ENCODE measurements at regions not wholly inside any gene's neighbourhood (a gene's known extent, or its start where the extent isn't known, plus 50 kb on each side); places are given as distances from the start of the nearest gene placed in this dataset.

DNA sequence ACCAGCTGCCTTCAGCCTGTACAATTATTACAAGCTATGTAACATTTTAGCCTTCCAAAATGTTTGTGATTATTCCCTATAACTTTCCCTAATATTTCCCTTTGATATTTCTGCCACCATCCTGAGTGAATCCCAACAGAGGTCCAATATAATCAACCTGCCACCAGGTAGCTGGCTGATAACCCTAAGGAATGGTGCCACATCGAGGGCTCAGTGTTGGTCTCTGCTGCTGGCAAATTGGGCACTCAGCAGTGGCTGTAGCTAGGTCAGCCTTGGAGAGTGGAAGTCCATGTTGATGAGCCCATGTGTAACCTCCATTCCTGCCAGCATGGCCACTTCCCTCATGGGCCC is 121.2 kb downstream of the ZNF280B start:
- intact Hi-C loops (cut with DNase I), result no loop called here

DNA sequence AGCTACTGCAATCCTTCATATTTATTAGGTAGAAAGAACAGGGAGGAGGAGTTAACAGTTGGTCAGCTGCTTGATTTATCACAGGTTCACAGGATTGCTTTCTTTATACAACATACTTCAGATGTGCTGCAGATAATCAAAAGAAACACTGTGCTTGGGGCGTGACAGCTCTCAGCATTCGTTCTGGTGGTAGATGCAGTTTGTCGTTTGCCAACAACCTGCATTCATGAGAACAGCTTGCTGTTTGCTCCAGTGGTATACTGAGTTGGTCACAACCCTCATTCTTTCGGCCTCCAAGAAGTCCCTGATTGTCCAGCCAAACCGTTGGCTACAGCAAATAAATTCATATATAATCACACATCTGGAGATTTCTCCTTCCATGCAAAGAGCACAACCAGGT is 120.5 kb downstream of the ZNF280B start:
- intact Hi-C loops (cut with DNase I), result no loop called here
- DNase-seq (ENCODE audit: low spot score), result no peak

More for the DNA sequence above, 121.2 kb downstream of the ZNF280B start:
- DNase-seq (ENCODE audit: low spot score), result no peak

DNA sequence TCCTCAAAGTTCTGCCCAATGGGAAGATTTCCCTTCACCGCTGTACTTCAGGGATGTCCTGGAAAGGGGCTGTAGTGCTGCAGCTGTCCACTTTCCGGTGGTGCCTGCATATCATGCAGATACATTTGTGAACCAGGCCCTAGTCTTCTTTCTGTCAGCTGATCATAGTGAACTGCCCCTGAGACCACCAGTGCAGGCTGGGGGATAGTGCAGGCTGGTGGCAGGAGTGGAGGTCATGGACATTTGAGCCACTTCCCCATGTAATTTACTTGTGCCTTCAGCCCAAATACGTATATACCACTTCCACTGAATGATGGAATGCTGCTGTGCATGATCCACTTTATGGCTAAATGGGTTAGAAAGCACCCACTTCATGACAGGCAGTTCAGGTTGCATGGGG is 120.0 kb downstream of the ZNF280B start:
- no peak for DNase-seq (ENCODE audit: low spot score)
- intact Hi-C loops (cut with DNase I), result no loop called here

DNA sequence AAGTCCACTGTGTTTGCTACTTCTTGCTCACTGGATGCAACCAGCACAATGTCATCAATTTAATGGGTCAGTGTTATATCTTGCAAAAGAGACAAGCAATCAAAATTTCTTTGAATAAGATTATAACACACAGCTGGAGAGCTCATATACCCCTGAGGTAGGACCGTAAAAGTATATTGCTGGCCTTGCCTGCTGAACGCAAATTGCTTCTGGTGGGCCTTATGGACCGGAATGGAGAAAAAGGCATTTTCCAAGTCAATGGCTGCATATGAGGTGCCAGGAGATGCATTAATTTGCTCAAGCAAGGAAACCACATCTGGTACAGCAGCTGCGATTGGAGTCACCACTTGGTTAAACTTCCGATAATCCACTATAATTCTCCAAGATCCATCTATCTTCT is 119.1 kb downstream of the ZNF280B start:
- intact Hi-C loops (cut with DNase I), result no loop called here
- DNase-seq (ENCODE audit: low spot score), result no peak

DNA sequence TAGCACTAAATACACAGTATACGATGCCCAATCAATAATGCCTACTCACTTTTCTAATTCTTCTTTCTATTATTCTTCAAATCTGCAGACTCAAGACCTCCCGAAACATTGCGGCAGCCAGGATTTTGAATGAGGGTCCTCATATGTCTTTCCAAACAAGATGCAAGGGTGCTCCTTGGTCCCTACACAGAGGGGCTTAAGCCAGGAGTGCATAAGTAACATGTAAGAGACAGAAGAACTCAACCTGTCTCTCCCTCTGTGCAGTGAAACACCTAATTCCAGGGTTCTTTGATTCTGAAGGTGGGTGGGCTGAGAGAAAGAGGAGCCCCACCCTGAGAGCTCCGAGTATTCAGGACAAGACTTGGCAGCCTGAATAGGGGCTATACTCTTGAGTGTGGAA is 117.6 kb downstream of the ZNF280B start:
- intact Hi-C loops (cut with DNase I), result no loop called here
- DNase-seq (ENCODE audit: low spot score), result no peak

DNA sequence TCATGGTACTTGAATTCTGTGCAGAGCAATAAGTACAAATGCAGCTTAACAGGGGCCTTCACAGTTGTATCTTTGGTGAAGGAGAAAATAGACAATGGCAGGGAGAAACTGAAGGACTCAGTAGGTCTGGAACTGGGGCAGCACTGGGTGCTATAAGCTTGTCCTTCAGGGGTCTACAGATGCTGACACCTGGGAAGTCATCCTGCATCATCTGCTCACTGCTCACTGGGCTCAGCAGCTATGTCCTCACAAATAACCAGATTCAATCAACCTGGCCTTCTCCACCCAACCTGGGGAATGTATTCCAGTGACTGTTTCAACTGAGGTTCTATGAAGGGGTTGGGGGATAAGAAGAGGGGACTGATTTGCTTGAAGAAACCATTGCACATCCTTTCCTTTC is 117.0 kb downstream of the ZNF280B start:
- no peak for DNase-seq (ENCODE audit: low spot score)
- intact Hi-C loops (cut with DNase I), result no loop called here

DNA sequence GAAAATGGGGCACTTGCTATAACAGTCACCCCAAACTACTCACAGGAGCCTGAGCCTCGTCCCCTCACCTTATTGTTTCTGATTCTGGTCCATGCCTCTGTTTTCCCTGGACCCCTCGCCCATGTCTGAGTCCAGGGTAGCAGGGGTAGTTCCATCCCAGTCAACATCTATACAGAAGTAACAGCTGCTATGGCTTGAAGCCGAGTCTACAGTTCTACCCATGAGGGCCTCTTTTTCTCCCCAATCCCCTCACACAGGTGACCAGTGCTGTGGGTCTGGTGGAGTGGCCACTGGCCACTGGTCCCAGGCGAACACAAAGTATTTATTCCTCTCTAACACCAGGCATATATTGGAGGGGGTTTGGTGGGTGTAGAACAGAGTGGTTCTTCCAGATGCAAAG is 116.4 kb downstream of the ZNF280B start:
- intact Hi-C loops (cut with DNase I), result no loop called here
- DNase-seq (ENCODE audit: low spot score), result no peak

DNA sequence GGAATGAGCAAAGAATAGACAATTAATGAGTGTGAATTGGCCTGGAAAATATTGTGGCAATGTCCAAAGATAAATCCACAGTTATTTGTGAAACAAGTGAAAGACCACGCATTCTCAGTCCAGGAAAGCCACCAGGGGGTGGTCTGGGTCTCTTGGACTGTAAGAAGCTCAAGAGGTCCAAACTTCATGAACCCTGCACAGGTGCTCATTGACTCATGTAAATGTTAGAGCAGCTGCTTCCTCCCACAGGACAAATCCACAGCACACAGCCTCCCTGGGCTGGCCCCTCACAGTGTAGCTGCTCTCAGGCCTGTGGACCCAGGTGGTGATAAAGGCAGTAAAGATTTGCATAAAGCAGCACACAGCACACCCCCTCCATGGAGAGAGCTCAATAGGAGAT is 114.0 kb downstream of the ZNF280B start:
- intact Hi-C loops (cut with DNase I), result no loop called here
- DNase-seq (ENCODE audit: low spot score), result no peak

DNA sequence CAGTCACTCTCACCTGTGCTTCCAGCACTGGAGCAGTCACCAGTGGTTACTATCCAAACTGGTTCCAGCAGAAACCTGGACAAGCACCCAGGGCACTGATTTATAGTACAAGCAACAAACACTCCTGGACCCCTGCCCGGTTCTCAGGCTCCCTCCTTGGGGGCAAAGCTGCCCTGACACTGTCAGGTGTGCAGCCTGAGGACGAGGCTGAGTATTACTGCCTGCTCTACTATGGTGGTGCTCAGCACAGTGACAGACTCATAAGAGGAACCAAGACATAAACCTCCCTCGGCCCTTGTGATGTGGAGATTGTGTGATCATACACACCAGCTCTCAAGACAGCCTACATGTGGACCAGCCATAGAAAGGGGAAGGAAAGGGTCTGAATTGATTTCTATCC is 113.3 kb downstream of the ZNF280B start:
- no peak for DNase-seq (ENCODE audit: low spot score)

DNA sequence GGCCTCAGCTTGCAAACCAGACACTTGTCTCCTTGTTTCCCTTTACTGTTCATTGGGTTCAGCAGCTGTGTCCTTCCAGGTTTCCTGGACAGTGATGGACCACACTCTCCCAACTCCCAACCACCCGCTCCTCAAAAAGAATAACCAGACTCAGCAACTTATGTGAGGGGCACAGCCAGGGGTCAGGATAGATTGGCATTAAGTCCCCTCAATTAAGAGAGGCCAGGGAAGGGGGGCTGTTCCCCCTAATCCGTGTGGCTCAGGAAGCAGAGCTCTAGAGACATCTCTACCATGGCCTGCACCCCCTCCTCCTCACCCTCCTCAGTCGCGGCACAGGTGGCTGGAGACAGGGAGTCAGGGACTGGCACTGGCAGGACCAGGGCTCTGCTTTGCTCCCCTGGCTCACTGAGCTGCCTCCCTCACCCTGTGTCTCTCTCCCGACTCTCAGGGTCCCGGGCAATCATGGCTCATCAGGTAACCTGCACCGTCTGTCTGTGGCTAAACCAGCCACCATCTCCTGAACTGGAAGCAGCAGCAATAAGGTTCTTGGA is 111.7 kb downstream of the ZNF280B start:
- DNase-seq (ENCODE audit: low spot score), result no peak
- intact Hi-C loops (cut with DNase I), result no loop called here

More for the DNA sequence above, 113.3 kb downstream of the ZNF280B start:
- intact Hi-C loops (cut with DNase I), result no loop called here

DNA sequence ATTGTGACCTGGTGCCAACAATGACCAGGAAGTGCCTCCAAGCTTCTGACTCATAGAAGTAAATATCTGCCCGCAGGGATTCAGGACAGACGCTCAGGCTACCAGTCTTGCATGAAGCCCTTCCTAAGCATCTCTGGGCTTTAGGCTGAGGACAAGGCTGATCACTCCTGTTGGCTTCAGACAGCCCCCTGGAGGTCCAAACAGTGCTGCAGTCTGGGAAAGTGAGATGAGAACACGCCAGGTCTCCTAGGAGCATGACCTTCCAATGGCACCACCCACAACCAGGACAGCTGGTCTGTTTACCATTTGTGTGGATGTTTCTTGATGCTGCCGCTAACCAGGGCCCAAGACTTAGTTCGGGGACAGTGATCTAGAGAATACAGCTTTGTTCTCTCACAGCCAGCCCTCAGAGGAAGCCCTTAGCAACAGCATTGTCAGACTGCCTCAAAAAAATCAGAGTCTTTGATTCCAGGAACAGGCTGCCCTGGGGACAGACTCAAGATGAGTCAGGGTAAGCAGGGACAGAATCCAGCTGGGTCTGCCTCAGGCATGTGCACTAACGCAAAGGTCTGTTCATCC is 111.2 kb downstream of the ZNF280B start:
- intact Hi-C loops (cut with DNase I), result no loop called here
- no peak for DNase-seq (ENCODE audit: low spot score)

DNA sequence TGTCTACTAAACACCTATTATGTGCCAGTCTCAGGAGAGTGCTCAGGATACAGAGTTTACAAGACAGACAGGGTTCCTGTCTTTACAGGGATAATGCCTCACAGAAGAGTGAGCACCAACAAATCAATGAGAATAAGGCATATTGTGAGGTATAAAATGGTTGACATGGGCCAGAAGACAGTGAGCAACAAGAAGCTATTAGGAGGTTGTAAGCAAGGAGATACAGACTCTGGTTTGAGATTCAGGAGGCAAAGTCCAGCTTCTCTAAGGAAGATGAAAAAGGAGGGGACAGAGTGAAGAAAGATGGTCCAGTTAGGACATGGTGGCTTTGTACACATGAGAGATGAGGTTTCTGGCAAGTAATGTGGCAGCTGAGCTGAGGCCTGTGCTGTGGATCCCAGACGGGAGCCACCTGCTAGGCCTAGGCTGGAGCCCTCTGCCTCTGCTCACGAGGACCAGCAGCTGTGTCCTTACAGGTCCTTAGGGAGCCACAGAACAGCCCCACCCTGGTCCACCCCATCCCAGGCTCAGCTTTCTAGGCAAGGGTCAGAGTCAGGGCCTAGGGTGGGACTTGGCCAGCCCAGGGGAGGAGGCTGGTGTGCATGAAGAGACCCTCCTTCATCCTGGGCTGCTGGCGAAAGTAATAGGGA is 110.5 kb downstream of the ZNF280B start:
- intact Hi-C loops (cut with DNase I), result no loop called here
- no peak for DNase-seq (ENCODE audit: low spot score)

DNA sequence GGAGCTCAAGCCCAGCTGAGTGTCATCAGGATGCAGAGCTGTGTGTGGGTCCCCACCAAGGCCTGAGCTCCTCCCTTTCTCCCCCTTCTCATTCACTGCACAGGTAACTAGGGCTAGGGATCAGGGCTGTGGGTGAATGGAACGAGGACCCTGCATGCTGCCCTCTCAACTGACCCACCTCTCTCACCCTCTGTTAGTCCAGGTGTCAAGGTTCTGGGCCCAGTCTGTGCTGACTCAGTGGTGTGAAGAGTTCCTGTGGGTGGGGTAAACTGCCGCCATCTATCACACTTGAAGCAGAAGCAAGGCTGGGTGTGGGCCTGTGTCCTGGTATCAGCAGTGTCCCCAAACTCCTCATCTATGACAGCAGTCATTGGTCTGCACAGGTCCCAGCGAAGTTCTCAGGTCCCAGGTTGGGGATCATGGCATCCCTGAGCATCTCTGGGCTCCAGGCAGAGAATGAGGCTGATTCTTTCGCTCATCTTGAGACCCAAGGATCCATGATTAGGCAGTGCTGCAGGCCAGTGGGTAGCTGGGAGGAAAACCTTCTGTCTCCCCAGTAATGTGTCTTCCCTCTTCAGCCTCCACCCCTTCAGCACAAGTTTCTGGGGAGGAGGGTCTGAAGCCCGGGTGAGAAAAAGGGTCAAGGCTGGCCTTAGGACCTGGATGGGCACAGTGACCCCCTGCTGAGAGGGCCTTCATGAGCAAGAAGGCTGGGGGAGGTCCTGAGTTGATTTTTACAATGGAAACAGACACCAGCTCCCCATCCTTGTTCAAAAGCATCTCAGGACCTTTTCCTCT is 109.8 kb downstream of the ZNF280B start:
- intact Hi-C loops (cut with DNase I), result no loop called here
- DNase-seq (ENCODE audit: low spot score), result no peak

DNA sequence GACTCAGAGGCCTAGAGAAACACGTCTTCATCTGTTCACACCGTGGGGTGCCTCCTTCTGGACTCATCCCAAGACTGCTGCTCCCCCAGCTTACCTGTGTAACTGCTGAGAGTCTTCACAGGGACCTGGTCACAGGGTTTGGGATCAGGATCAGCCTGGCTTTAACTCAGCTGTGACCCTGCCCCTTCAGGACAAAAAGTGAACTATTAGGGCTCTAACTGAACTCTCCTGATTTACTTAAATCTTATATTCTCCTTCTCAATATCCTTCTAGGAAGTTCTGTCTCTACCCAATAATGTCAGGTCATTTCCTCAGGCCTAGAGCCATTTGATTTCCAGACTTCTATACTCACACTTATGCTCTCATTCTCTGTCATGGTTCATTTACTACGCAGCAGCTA is 108.4 kb downstream of the ZNF280B start:
- intact Hi-C loops (cut with DNase I), result no loop called here
- DNase-seq (ENCODE audit: low spot score), result peak; percentile 10

DNA sequence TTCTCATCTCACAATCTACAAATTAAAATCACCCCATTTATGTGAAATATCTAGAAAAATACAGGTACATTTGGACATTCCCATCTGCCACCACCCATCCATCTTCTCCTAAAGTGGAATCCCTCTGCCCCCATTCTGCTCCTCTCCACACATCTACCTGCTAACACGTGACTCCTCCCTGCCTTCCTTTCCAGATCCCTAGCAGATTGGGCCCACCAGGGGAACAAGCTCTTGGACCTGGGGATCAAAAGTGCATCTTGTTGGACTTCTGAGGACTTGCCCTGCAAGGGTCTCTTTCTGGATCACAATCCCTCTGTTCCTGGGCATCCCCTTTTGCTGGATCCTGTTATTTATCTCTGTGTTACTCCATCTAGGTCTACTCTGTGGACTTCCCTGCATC is 107.6 kb downstream of the ZNF280B start:
- intact Hi-C loops (cut with DNase I), result no loop called here
- DNase-seq (ENCODE audit: low spot score), result no peak

DNA sequence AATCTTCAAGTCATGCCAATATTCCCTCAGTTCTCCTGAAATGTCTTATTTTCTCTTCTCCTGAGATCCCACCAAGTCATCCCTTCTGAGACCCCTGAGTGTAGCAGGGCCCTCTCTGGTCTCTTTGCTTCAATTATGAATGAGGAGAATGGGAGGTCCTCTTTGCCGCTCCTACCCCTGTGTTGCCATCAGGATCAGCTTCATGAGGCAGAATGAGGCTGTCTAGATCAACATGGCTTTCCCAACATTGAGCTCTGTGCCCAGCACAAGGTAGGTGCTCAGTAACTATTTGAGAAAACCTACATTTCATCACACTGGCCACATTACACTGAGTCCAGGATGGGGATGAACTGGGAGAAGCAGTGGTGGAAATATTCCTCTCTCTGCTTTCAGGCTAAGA is 107.2 kb downstream of the ZNF280B start:
- intact Hi-C loops (cut with DNase I), result no loop called here
- DNase-seq (ENCODE audit: low spot score), result no peak

DNA sequence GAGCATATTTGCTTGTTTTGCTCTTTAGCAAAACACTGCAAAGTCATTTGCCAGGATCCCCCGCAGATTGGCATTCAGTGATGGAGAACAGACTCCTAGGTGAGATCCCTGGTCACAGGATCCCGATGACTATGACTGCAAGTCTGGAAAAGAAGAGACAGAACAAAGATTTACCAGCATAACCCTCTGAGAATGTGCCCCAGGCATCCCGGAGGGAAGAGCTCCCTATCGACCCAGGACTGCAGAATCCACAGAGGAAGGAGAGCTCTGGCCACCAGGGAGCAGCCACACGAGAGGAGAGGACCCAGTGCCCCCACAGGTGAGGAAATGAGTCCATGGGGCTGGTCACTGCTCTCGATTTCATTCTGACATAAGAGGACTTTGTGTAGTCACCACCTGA is 105.2 kb downstream of the ZNF280B start:
- DNase-seq (ENCODE audit: low spot score), result no peak
- intact Hi-C loops (cut with DNase I), result no loop called here

DNA sequence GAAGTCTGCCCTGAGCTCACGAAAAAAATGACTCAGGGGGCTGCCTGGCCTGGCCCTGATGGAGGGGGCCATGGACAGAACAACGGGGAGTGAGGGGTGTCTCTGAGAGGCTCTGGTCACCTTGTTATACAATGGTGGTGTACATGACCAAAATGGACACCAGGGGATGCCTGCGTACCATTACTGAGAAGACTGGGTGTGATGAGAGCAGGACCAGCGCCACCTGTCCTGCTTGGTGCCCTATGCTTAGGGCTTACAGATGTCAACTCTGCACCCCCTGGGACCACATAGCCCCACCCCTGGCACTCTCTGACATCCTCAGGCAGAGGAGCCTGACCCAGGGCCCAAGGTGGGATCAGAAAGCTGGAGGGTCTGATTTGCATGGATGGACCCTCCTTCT is 104.8 kb downstream of the ZNF280B start:
- DNase-seq (ENCODE audit: low spot score), result no peak
- intact Hi-C loops (cut with DNase I), result no loop called here

DNA sequence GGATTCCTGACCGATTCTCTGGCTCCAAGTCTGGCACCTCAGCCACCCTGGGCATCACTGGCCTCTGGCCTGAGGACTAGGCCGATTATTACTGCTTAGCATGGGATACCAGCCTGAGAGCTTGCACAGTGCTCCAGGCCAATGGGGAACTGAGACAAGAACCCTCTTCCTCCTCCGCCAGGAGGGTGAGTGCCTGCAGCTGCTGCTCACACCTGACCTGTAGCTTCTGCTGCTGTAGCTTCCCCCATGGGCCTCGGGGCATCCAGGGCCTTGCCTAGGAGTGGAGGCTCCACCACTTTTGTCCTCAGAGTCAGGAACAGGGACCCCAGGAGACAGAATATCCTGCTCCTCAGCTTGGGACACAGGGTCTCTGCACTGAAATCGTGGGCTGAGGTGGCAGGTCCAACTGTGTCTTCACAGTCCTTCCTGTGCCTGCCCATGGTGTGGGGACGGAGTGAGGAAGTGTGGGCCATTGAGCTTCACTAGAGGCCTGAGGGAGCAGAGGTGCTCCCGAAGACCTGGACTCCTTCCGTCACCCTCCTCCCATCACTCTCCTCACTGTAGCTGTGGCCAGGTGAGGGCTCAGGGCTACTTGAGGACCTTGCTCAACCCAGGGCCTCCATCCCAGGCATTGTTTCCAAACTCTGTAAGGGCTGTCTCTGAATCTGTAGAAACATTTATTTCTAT is 103.8 kb downstream of the ZNF280B start:
- no peak for DNase-seq (ENCODE audit: low spot score)
- intact Hi-C loops (cut with DNase I), result no loop called here

DNA sequence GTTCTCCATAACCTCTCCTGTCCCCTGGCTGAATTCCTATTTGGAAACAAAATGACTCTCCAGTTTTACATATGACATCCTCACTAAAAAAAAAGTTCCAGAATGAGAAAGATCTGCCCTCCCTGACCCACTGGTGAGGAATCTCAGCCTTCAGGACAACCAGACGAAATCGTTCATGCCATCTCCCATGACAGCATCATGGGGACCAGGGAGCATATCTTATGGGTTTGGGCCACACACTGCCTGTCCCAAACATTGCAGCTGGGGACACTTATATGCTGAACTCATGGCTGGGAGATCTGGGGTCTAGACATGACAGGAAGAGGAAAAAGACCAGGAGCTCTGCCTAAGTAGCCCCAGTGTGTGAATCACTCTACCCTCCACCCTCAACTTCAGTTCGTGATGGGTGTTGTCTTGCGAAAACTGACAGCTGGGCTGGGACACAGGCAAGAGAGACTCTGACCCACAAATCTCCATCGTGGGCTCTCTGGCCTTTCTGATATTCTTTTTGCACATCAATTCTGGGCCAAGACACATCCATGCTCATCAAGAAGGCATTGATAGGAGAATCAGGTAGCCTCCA is 102.0 kb downstream of the ZNF280B start:
- no peak for DNase-seq (ENCODE audit: low spot score)
- intact Hi-C loops (cut with DNase I), result no loop called here

Data from posterior vena cava (tissue), 2 donors.